GM12872 (cell line): ENCODE measurements at regions not wholly inside any gene's neighbourhood (a gene's known extent, or its start where the extent isn't known, plus 50 kb on each side); places are given as distances from the start of the nearest gene placed in this dataset.

Source experiments
- CTCF ChIP-seq: IDR thresholded peaks from 3 replicates; pipeline ENCODE4 v1.5.1; 2011; ENCODE audit warnings: low read depth, mild to moderate bottlenecking, low read length, moderate library complexity; ENCODE audit not compliant: insufficient read depth

- TF ChIP-seq CTCF: no peak
Measured at GRCh38 chr12:89108265-89108664, 244.0 kb downstream of the DUSP6 start.

GRCh38 chr12:89106950-89107349, 245.4 kb downstream of the DUSP6 start:
- TF ChIP-seq CTCF: no peak

- TF ChIP-seq CTCF: no peak
Measured at GRCh38 chr12:89105243-89105642, 247.1 kb downstream of the DUSP6 start.

GRCh38 chr12:89103831-89104230, 248.5 kb downstream of the DUSP6 start:
- TF ChIP-seq CTCF: no peak

- TF ChIP-seq CTCF: no peak
Measured at GRCh38 chr12:89101440-89101839, 250.9 kb downstream of the DUSP6 start.

GRCh38 chr12:89098441-89099112, 253.7 kb downstream of the DUSP6 start:
- TF ChIP-seq CTCF: no peak

- no peak for TF ChIP-seq CTCF
Measured at GRCh38 chr12:89092297-89092696, 260.0 kb downstream of the DUSP6 start.

GRCh38 chr12:89091293-89091841, 260.9 kb downstream of the DUSP6 start:
- no peak for TF ChIP-seq CTCF
